Common myeloid progenitor, CD34-positive (primary cell): ENCODE measurements at regions not wholly inside any gene's neighbourhood (a gene's known extent, or its start where the extent isn't known, plus 50 kb on each side); places are given as distances from the start of the nearest gene placed in this dataset.

Experiments used
- CTCF ChIA-PET: fragments of 350-600 bp; sonication (Branson Sonifier 250); formaldehyde crosslinking; loops from one replicate; lab custom pipeline; 2021; ENCODE audit warnings: antibody characterized with exemption; lab: Charles Lee
- POLR2A ChIA-PET: fragments of 350-600 bp; sonication (Branson Sonifier 250); formaldehyde crosslinking; loops from one replicate; lab custom pipeline; 2021; ENCODE audit warnings: antibody characterized with exemption; lab: Charles Lee
- DNase-seq, 3 donors: peaks; one replicate each; pipeline versions ENCODE4 v3.0.0 to v3.0.0-alpha.2; 2013
- H3K27ac ChIP-seq, 2 experiments: 1 replicate in 1 of 2; 2 replicates in 1 of 2; pipeline ENCODE4 v1.7.0; 2013; ENCODE audit warnings: inconsistent platforms in 2 of 2, low read length in 2 of 2, mild to moderate bottlenecking in 2 of 2, low read depth in 1 of 2, moderate library complexity in 1 of 2; ENCODE audit not compliant: severe bottlenecking in 2 of 2, insufficient read depth in 1 of 2, poor library complexity in 1 of 2
- H3K27me3 ChIP-seq, 5 experiments: replicated peaks in 2 of 5; 1 replicate in 3 of 5; 2 replicates in 2 of 5; pipeline versions ENCODE4 v1.6.1 to v1.7.0; 2013; ENCODE audit warnings: low read length in 4 of 5, mild to moderate bottlenecking in 2 of 5, moderate library complexity in 2 of 5, inconsistent platforms in 1 of 5; ENCODE audit not compliant: insufficient read depth in 5 of 5, control insufficient read depth in 4 of 5
- H3K36me3 ChIP-seq, 4 experiments: 1 replicate in 2 of 4; 2 replicates in 2 of 4; pipeline versions ENCODE4 v1.6.1 to v1.7.0; 2013; ENCODE audit warnings: low read length in 3 of 4, control low read depth in 1 of 4, mild to moderate bottlenecking in 1 of 4; ENCODE audit not compliant: control insufficient read depth in 4 of 4, insufficient read depth in 4 of 4
- H3K4me1 ChIP-seq, 4 experiments: 1 replicate in 3 of 4; 2 replicates in 1 of 4; pipeline versions ENCODE4 v1.6.1 to v1.7.1; 2013; ENCODE audit warnings: low read length in 3 of 4, mild to moderate bottlenecking in 3 of 4, control low read depth in 1 of 4, inconsistent platforms in 1 of 4, moderate library complexity in 1 of 4; ENCODE audit not compliant: control insufficient read depth in 4 of 4, insufficient read depth in 4 of 4; ENCODE audit errors: control extremely low read depth in 1 of 4
- H3K4me3 ChIP-seq, 7 experiments: 1 replicate in 4 of 7; 2 replicates in 3 of 7; pipeline versions ENCODE4 v1.5.1 to v1.7.0; 2013; ENCODE audit warnings: mild to moderate bottlenecking in 7 of 7, low read length in 6 of 7, moderate library complexity in 6 of 7, inconsistent platforms in 2 of 7, low read depth in 2 of 7, control low read depth in 1 of 7; ENCODE audit not compliant: insufficient read depth in 4 of 7, control insufficient read depth in 1 of 7; ENCODE audit errors: extremely low read depth in 1 of 7
- H3K9me3 ChIP-seq, 5 experiments: 1 replicate in 4 of 5; 2 replicates in 1 of 5; pipeline versions ENCODE4 v1.6.1 to v1.7.1; 2013; ENCODE audit warnings: low read length in 4 of 5, mild to moderate bottlenecking in 2 of 5, inconsistent platforms in 1 of 5, low read depth in 1 of 5, moderate library complexity in 1 of 5; ENCODE audit not compliant: control insufficient read depth in 4 of 5, insufficient read depth in 2 of 5; ENCODE audit errors: control extremely low read depth in 1 of 5
- WGBS: methylation state at CpG from one replicate; pipeline ENCODE4 v1.1.5; 2013; ENCODE audit not compliant: insufficient coverage; 5-methylcytosine and 5-hydroxymethylcytosine counted together

GRCh38 chr13:80101040-80101439 lies 239.9 kb downstream of the SPRY2 start:
- 86% methylated on average over 3 of the region's 3 CpGs for WGBS
- no peaks in the 10 kb centered on the region for H3K4me1 ChIP-seq
- CTCF ChIA-PET = interaction anchor here (1.5 kb wide), 1 partner anchor 14 kb away, joined by 3 read pairs; no protein-coding TSS in a partner anchor

GRCh38 chr13:80100636-80101035 lies 240.3 kb downstream of the SPRY2 start:
- no peaks in the 10 kb centered on the region for H3K9me3 ChIP-seq

More at GRCh38 chr13:80101040-80101439, 239.9 kb downstream of the SPRY2 start:
- no peak for DNase-seq
- POLR2A ChIA-PET = no interaction called here
- no peaks in the 10 kb centered on the region for H3K9me3 ChIP-seq
- no peak overlapping the region for H3K27ac ChIP-seq
- H3K27me3 ChIP-seq = no peaks in the 10 kb centered on the region
- no peak overlapping the region for H3K4me3 ChIP-seq
- no peaks in the 10 kb centered on the region for H3K36me3 ChIP-seq

GRCh38 chr13:80097561-80097960 lies 243.4 kb downstream of the SPRY2 start:
- POLR2A ChIA-PET = no interaction called here
- H3K27me3 ChIP-seq = no peaks in the 10 kb centered on the region
- no peak overlapping the region for H3K27ac ChIP-seq
- no peak overlapping the region for H3K4me3 ChIP-seq
- DNase-seq = no peak
- CTCF ChIA-PET = no interaction called here
- H3K36me3 ChIP-seq = no peaks in the 10 kb centered on the region
- WGBS = no CpG with 5 or more reads among the region's 2 CpGs
- H3K9me3 ChIP-seq = no peaks in the 10 kb centered on the region
- no peaks in the 10 kb centered on the region for H3K4me1 ChIP-seq

More at GRCh38 chr13:80100636-80101035, 240.3 kb downstream of the SPRY2 start:
- H3K4me1 ChIP-seq = no peaks in the 10 kb centered on the region
- POLR2A ChIA-PET = no interaction called here
- no CpG with 5 or more reads among the region's 2 CpGs for WGBS
- CTCF ChIA-PET = interaction anchor here (1.5 kb wide), 1 partner anchor 14 kb away, joined by 3 read pairs; no protein-coding TSS in a partner anchor
- no peak overlapping the region for H3K4me3 ChIP-seq
- no peak for DNase-seq
- H3K27ac ChIP-seq = no peak overlapping the region
- no peaks in the 10 kb centered on the region for H3K27me3 ChIP-seq
- no peaks in the 10 kb centered on the region for H3K36me3 ChIP-seq

- H3K27ac ChIP-seq = no peak overlapping the region
Measured at GRCh38 chr13:80096383-80096782, 244.5 kb downstream of the SPRY2 start.

GRCh38 chr13:80094526-80094925 lies 246.4 kb downstream of the SPRY2 start:
- WGBS = no CpG with 5 or more reads among the region's 1 CpG
- Histone ChIP-seq H3K36me3 (no peaks in the 10 kb centered on the region), H3K9me3 (no peaks in the 10 kb centered on the region), H3K27me3 (no peaks in the 10 kb centered on the region), H3K4me1 (no peaks in the 10 kb centered on the region), H3K4me3 (no peak overlapping the region), H3K27ac (no peak overlapping the region)
- DNase-seq = no peak
- ChIA-PET CTCF (no interaction called here), POLR2A (no interaction called here)

More at GRCh38 chr13:80096383-80096782, 244.5 kb downstream of the SPRY2 start:
- H3K27me3 ChIP-seq = no peaks in the 10 kb centered on the region
- WGBS = no CpG with 5 or more reads among the region's 2 CpGs
- CTCF ChIA-PET = no interaction called here
- no peak overlapping the region for H3K4me3 ChIP-seq
- no peaks in the 10 kb centered on the region for H3K36me3 ChIP-seq
- POLR2A ChIA-PET = no interaction called here
- no peak for DNase-seq
- H3K9me3 ChIP-seq = no peaks in the 10 kb centered on the region
- no peaks in the 10 kb centered on the region for H3K4me1 ChIP-seq

GRCh38 chr13:80093888-80094287 lies 247.0 kb downstream of the SPRY2 start:
- Histone ChIP-seq H3K27ac (no peak overlapping the region), H3K27me3 (no peaks in the 10 kb centered on the region)

GRCh38 chr13:80086304-80086721 lies 254.6 kb downstream of the SPRY2 start:
- no peak overlapping the region for H3K27ac ChIP-seq
- POLR2A ChIA-PET = no interaction called here

More at GRCh38 chr13:80093888-80094287, 247.0 kb downstream of the SPRY2 start:
- WGBS = 97% methylated on average over 10 of the region's 10 CpGs
- DNase-seq = no peak
- ChIA-PET CTCF (no interaction called here), POLR2A (no interaction called here)
- H3K4me3 ChIP-seq = no peak overlapping the region
- no peaks in the 10 kb centered on the region for H3K4me1 ChIP-seq
- no peaks in the 10 kb centered on the region for H3K36me3 ChIP-seq
- no peaks in the 10 kb centered on the region for H3K9me3 ChIP-seq

More at GRCh38 chr13:80086304-80086721, 254.6 kb downstream of the SPRY2 start:
- H3K27me3 ChIP-seq = no peaks in the 10 kb centered on the region
- H3K4me3 ChIP-seq = no peak overlapping the region
- no peaks in the 10 kb centered on the region for H3K4me1 ChIP-seq
- DNase-seq = no peak
- no peaks in the 10 kb centered on the region for H3K9me3 ChIP-seq
- no CpG with 5 or more reads among the region's 3 CpGs for WGBS
- CTCF ChIA-PET = interaction anchor here (1.1 kb wide), 1 partner anchor 14 kb away, joined by 3 read pairs; no protein-coding TSS in a partner anchor
- no peaks in the 10 kb centered on the region for H3K36me3 ChIP-seq
